ENCODE measurements at regions not wholly inside any gene's neighbourhood (a gene's known extent, or its start where the extent isn't known, plus 50 kb on each side); places are given as distances from the start of the nearest gene placed in this dataset.

- no peak overlapping the region for H3K4me2 ChIP-seq (ENCODE audit: low read length)
- DNase-seq (ENCODE audit: low spot score), result no peak
- H3K9me2 ChIP-seq (ENCODE audit: insufficient read depth, low read length), result no peaks in the 10 kb centered on the region
- ChIA-PET CTCF (ENCODE audit: unreplicated experiment) (no interaction called here), POLR2A (no interaction called here)
- H2AFZ ChIP-seq (ENCODE audit: low read length), result no peak overlapping the region
- H3K27ac ChIP-seq (ENCODE audit: low read depth, low read length, poor library complexity, severe bottlenecking), result no peak overlapping the region
- no peaks in the 10 kb centered on the region for H4K20me1 ChIP-seq (ENCODE audit: insufficient read depth, low read length)
- TF ChIP-seq EZH2phosphoT487 (IDR thresholded peaks at IDR 0.05; ENCODE audit: borderline replicate concordance, low read depth, low read length), result no peak
- TF ChIP-seq, protein P1, sequence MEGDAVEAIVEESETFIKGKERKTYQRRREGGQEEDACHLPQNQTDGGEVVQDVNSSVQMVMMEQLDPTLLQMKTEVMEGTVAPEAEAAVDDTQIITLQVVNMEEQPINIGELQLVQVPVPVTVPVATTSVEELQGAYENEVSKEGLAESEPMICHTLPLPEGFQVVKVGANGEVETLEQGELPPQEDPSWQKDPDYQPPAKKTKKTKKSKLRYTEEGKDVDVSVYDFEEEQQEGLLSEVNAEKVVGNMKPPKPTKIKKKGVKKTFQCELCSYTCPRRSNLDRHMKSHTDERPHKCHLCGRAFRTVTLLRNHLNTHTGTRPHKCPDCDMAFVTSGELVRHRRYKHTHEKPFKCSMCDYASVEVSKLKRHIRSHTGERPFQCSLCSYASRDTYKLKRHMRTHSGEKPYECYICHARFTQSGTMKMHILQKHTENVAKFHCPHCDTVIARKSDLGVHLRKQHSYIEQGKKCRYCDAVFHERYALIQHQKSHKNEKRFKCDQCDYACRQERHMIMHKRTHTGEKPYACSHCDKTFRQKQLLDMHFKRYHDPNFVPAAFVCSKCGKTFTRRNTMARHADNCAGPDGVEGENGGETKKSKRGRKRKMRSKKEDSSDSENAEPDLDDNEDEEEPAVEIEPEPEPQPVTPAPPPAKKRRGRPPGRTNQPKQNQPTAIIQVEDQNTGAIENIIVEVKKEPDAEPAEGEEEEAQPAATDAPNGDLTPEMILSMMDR (conservative IDR thresholded peaks at IDR 0.05; ENCODE audit: low read length), result no peak
- H3K4me1 ChIP-seq (ENCODE audit: insufficient read depth, low read length, poor library complexity, severe bottlenecking), result no peaks in the 10 kb centered on the region
- no peaks in the 10 kb centered on the region for H3K36me3 ChIP-seq (ENCODE audit: insufficient read depth, low read length)
- intact Hi-C loops (cut with micrococcal nuclease; ENCODE audit: unreplicated experiment), result no loop called here
- BruUV-seq (replicated peaks), result no TSS peak
- no peak overlapping the region for H3K4me3 ChIP-seq (ENCODE audit: low read depth, low read length, poor library complexity, severe bottlenecking)
- no peaks in the 10 kb centered on the region for H3K9me3 ChIP-seq (ENCODE audit: low read length)
- no peaks in the 10 kb centered on the region for H3K79me2 ChIP-seq (ENCODE audit: insufficient read depth, low read depth, low read length)
Observed at GRCh38 chr1:181397845-181398244, 85.5 kb upstream of the CACNA1E start.

DNA sequence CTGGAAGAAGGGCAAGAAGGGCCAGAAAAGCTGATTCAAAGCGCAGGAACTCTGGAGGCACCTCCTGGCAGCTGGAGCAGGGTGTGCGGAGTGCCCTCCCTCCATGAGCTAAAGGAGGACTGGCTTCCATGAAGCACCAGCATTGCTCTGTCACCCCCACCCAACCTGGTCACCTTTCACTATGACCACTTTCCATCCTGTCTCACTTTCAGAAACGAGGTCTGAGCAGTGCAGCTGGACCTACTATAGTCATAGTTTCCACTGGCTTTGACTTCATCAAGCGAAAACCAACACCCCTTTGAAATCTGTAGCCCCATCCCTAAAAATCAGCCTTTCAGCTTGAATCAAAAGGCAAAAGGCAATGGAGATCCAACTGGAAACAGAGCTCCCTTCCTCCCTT is 84.8 kb upstream of the CACNA1E start:
- Histone ChIP-seq H4K20me1 (ENCODE audit: insufficient read depth, low read length) (no peaks in the 10 kb centered on the region), H3K27ac (ENCODE audit: low read depth, low read length, poor library complexity, severe bottlenecking) (no peak overlapping the region), H3K36me3 (ENCODE audit: insufficient read depth, low read length) (no peaks in the 10 kb centered on the region), H3K4me3 (ENCODE audit: low read depth, low read length, poor library complexity, severe bottlenecking) (no peak overlapping the region), H2AFZ (ENCODE audit: low read length) (no peak overlapping the region), H3K4me1 (ENCODE audit: insufficient read depth, low read length, poor library complexity, severe bottlenecking) (no peaks in the 10 kb centered on the region), H3K79me2 (ENCODE audit: insufficient read depth, low read depth, low read length) (no peaks in the 10 kb centered on the region), H3K4me2 (ENCODE audit: low read length) (no peak overlapping the region), H3K9me3 (ENCODE audit: low read length) (no peaks in the 10 kb centered on the region), H3K9me2 (ENCODE audit: insufficient read depth, low read length) (no peaks in the 10 kb centered on the region)
- ChIA-PET CTCF (ENCODE audit: unreplicated experiment) (no interaction called here), POLR2A (no interaction called here)
- no TSS peak for BruUV-seq (replicated peaks)
- no peak for TF ChIP-seq EZH2phosphoT487 (IDR thresholded peaks at IDR 0.05; ENCODE audit: borderline replicate concordance, low read depth, low read length)
- TF ChIP-seq, protein P1 (conservative IDR thresholded peaks at IDR 0.05; ENCODE audit: low read length), result no peak
- intact Hi-C loops (cut with micrococcal nuclease; ENCODE audit: unreplicated experiment), result no loop called here
- DNase-seq (ENCODE audit: low spot score), result no peak

- Histone ChIP-seq H3K4me2 (ENCODE audit: low read length) (no peak overlapping the region), H3K9me3 (ENCODE audit: low read length) (no peaks in the 10 kb centered on the region), H4K20me1 (ENCODE audit: insufficient read depth, low read length) (no peaks in the 10 kb centered on the region), H3K4me3 (ENCODE audit: low read depth, low read length, poor library complexity, severe bottlenecking) (no peak overlapping the region), H3K4me1 (ENCODE audit: insufficient read depth, low read length, poor library complexity, severe bottlenecking) (no peaks in the 10 kb centered on the region), H3K36me3 (ENCODE audit: insufficient read depth, low read length) (no peaks in the 10 kb centered on the region), H3K27ac (ENCODE audit: low read depth, low read length, poor library complexity, severe bottlenecking) (no peak overlapping the region), H3K79me2 (ENCODE audit: insufficient read depth, low read depth, low read length) (no peaks in the 10 kb centered on the region), H2AFZ (ENCODE audit: low read length) (no peak overlapping the region), H3K9me2 (ENCODE audit: insufficient read depth, low read length) (no peaks in the 10 kb centered on the region)
- ChIA-PET CTCF (ENCODE audit: unreplicated experiment) (no interaction called here), POLR2A (no interaction called here)
- no peak for TF ChIP-seq EZH2phosphoT487 (IDR thresholded peaks at IDR 0.05; ENCODE audit: borderline replicate concordance, low read depth, low read length)
- TF ChIP-seq, protein P1 (conservative IDR thresholded peaks at IDR 0.05; ENCODE audit: low read length), result no peak
- DNase-seq (ENCODE audit: low spot score), result no peak
- intact Hi-C loops (cut with micrococcal nuclease; ENCODE audit: unreplicated experiment), result no loop called here
- BruUV-seq (replicated peaks), result no TSS peak
Observed at GRCh38 chr1:181405584-181405983, 77.7 kb upstream of the CACNA1E start.
